ENCODE measurements at regions not wholly inside any gene's neighbourhood (a gene's known extent, or its start where the extent isn't known, plus 50 kb on each side); places are given as distances from the start of the nearest gene placed in this dataset.

GRCh38 chr14:82488473-82488872 is 954.8 kb upstream of the SEL1L start:
- TF ChIP-seq POLR2AphosphoS5 (IDR thresholded peaks at IDR 0.05): no peak
- no peak for TF ChIP-seq CTCF (IDR thresholded peaks at IDR 0.05)
- TF ChIP-seq POLR2A (IDR thresholded peaks at IDR 0.05): no peak

All from sigmoid colon (tissue), 4 donors.